NCI-H345 treated with DMSO at 0.1 percent for 48 hours (cell line): ENCODE measurements at regions not wholly inside any gene's neighbourhood (a gene's known extent, or its start where the extent isn't known, plus 50 kb on each side); places are given as distances from the start of the nearest gene placed in this dataset.
"Not testable (repeated sequence)": the region's sequence is repeated elsewhere in the genome, so short reads cannot be mapped to it uniquely, and the experiment has no call there.

Source experiments
- DNase-seq: peaks from one replicate; lab custom pipeline; 2025; ENCODE audit not compliant: unreplicated experiment; lab: John Stamatoyannopoulos, UW

DNA sequence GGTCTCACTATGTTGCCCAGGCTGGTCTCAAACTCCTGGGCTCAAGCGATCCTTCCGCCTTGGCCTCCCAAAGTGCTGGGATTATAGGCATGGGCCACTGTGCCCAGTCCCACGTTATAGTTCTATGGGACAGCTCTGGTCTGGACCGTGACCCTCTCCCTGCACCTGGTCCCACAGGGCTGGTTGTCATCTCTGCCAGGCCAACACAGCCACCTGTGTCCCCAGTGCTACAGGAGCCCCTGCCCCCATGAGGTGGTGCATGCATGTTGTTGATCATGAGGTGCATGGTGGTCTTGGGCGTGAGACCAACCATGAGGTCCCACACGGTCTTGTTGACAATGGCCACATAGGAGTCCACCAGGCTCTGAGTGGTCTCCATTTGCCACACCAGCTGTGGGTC, 51.0 kb upstream of the UBE2Q2 start:
- not testable (repeated sequence) for DNase-seq

DNA sequence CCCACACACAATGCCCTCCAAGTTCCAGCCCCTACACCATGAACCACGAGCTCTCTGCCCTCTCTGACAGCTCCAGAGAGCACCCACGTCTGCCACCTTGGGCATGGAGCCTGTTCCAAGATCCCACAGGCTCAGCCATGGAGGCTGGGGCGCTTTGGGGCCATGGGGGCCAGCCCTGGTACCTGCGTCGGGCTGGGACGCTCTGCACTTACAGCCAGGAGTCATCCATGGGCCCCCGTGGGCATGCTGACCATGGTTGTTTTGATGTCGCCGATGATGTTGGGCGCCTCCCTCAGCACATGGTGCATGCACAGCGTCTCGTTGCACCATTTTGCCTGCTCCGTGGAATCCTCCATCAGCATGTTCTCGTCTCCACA, 51.9 kb upstream of the UBE2Q2 start:
- DNase-seq, result no peak

DNA sequence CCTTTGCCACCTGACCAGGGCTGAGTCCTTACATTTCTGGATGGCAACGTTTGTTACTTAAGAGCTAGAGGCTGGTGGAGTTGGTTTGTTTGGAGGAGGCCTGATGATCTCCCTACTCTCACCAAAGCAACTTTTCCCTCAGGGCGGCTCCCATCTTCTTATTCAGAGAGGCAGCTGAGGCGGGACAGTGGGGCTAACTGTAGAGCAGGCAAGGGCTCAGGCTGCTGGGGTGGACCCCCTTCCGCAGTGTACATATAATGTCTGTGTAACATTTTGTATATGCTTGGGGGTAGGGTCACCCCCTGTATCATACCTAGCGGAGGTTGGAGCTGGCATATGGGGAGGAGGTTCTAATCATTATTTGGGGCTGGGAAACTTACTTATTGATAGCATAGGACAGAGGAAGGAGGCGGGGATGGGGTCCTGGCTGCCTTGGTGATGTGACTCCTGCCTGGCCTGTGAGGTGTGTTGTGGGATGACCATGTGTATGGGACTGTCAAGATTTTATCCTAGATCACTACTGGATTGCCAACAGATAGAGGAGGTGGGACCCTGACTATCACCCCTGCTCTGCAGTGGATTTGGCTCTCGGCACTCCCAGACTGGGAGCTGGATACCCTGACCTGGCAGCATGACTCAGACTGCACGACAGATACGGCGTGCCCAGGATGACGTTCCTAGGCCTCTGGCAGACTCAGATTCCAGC, 52.5 kb upstream of the UBE2Q2 start:
- DNase-seq, result no peak

DNA sequence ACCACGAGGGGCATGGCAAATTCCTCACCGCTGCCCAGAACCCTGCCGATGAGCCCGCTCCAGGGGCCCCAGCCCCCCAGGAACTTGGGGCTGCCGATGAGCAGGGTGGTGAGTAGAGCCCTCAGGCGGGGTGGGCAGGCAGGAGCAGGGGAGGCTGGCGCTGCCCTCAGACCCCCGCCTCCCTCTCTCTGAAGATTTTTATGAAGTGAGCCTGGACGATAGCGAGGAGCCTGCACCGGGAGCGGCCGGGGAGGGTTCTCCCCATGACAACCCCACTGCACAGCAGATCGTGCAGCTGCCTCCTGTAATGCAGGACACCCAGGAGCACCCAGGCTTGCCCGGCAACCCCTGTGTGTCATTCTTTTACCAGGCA, 56.7 kb upstream of the UBE2Q2 start:
- DNase-seq, result no peak

GRCh38 chr15:75785771-75786574, 57.3 kb upstream of the UBE2Q2 start:
- DNase-seq, result peak; percentile 1

DNA sequence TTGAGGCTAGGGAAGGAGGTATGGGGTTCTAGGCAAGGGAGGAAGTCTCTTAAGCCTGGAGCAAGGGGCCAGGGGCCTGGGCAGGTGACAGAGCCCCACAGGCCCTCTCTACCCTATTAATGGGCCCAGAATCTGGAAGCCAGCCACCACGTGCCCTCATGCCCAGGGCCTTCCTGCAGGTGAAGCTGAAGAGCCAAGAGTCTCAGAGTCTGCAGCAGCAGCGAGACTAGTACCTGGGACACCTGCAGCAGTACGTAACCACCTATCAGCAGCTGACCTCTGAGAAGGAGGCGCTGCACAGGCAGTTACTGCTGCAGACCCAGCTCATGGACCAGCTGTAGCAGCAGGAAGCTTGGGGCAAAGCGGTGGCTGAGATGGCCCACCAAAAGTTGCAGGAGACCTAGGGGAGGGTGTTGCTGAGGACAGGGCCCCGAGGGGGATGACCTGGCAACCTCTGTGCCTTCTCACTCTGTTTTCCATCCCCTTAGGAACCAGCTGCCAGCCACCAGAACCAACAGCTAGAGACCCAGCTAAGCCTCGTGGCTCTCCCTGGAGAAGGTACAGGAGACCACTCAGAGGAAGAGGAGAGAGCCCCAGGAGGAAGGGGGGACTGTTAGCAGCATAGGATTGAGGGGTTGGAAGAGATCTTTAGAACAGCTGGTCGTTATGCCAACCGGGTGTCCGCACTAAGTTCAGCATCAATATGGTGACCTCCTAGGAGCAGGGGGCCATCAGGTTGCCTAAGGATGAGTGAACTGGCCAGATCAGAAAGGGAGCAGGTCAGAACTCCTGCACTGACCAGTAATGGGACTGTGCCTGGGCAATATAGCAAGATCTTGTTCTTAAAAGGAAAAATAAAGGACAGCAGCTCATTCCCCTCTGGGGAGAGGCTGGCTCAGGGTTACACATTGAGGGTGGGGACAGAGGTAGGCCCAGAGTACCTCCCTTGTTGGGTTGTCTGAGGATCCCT, 58.5 kb upstream of the UBE2Q2 start:
- not testable (repeated sequence) for DNase-seq

- DNase-seq, result not testable (repeated sequence)
These were observed 59.7 kb upstream of the UBE2Q2 start for GRCh38 chr15:75783566-75783965.

DNA sequence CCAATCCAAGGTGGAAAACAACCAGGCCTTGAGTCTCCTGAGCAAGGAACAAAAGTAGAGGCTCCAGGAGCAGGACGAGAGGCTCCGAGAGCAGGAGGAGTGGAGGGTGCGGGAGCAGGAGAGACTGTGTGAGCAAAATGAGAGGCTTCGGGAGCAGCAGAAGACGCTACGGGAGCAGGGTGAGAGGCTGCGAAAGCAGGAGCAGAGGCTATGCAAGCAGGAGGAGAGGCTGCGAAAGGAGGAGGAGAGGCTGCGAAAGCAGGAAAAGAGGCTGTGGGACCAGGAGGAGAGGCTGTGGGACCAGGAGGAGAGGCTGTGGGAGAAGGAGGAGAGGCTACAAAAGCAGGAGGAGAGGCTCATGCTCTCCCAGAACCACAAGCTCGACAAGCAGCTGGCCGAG, 60.3 kb upstream of the UBE2Q2 start:
- DNase-seq, result no peak

GRCh38 chr15:75780995-75781394, 62.3 kb upstream of the UBE2Q2 start:
- DNase-seq, result not testable (repeated sequence)

- DNase-seq, result no peak
These were observed 63.7 kb upstream of the UBE2Q2 start for GRCh38 chr15:75779504-75779903.

GRCh38 chr15:75776871-75777610, 64.4 kb upstream of the CSPG4 start:
- DNase-seq, result not testable (repeated sequence)

- DNase-seq, result no peak
These were observed 63.4 kb upstream of the CSPG4 start for GRCh38 chr15:75776065-75776423.

- DNase-seq, result no peak
These were observed 62.8 kb upstream of the CSPG4 start for GRCh38 chr15:75775296-75776064.

GRCh38 chr15:75773974-75774373, 61.3 kb upstream of the CSPG4 start:
- DNase-seq, result not testable (repeated sequence)

DNA sequence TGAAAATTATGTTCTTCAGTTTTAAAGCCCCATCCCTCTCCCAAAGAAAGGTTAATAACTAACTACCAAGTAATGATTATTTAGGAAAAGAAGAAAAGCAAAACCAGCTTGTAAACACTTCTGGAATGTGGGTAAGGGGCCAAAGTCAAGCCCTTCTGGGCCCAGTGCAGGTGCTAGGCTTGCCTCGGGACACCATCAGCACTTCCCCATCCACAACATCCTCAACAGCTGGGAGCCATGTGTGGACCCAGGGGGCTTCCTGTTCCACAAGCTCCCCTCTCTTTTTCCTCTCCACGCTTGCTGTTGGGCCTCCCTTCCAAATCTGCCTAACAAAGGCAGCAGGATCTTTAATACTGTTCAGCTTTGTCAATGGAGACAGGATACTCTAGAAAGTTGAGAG, 58.4 kb upstream of the CSPG4 start:
- DNase-seq, result not testable (repeated sequence)

DNA sequence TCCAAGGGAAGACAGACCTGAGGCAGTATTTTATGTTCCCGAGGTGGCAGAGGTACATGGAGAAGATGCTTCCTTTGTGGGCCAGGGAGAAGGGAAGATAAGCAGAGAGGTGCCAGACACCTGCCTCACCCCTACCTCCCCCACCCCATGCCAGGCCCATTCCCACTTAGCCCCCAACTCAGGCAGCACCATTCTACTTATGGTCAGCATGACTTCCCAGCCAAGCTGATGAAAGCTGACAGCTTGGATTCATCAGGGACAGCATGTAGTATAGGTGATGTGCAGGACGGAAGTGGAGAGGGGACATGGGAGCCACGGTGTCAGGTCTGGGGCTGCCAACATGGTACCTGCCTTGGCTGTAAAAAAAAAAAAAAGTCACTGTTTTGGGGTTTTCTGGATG, 57.5 kb upstream of the CSPG4 start:
- no peak for DNase-seq

DNA sequence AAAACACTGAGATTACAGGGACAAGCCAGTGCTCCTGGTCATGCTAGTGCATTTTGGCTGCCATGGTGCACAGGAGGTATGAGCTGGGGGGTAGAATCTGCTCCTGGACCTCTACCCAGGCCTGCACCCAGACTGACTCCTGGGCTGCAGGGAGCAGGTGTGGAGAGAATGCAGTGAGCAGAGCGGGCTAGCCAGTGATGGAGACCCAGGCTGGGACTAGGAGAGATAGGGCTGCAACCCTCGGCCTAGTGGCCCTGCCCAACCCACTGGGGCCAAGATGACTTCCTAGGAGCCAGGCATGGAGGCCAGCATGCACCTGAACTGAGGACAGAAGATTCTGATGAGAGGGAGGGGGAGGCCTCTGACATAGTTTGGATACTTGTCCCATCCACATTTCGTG, 55.9 kb upstream of the CSPG4 start:
- DNase-seq, result not testable (repeated sequence)

DNA sequence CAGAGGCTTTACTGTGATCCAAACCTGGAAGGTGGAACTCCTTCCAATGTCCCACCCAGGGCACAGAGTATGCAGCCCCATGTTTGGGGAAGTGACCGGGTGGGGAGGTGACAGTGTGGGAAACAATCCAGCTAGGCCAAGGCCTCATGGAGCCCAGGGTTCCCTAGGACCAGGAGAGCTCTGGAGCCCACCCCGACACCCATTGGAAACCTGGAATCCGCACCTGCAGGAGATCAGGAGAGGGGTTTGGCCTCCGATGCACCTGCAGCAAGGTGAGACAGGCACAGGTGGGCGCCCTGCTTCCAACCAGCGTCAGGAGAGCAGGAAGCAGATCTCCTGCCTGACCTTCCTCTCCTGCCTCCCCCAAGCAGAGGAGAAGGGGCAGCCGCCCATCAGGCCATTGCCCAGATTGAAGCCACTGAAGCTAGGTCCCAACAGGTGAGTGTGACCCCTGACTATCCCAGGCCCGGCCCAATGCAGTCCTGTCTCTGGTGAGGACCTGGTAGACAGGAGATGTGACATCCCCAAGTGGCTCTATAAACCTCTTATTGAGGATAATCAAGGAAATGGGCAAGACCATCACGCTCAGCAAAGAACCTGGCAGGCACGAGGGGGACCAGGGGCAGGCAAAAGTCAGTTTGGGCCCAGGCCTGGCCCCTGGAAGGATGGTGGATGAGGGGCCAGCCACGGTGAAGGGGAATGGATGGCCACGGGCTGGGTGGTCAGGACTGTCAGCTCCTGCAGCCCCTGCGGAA, 53.1 kb upstream of the CSPG4 start:
- DNase-seq, result not testable (repeated sequence)

DNA sequence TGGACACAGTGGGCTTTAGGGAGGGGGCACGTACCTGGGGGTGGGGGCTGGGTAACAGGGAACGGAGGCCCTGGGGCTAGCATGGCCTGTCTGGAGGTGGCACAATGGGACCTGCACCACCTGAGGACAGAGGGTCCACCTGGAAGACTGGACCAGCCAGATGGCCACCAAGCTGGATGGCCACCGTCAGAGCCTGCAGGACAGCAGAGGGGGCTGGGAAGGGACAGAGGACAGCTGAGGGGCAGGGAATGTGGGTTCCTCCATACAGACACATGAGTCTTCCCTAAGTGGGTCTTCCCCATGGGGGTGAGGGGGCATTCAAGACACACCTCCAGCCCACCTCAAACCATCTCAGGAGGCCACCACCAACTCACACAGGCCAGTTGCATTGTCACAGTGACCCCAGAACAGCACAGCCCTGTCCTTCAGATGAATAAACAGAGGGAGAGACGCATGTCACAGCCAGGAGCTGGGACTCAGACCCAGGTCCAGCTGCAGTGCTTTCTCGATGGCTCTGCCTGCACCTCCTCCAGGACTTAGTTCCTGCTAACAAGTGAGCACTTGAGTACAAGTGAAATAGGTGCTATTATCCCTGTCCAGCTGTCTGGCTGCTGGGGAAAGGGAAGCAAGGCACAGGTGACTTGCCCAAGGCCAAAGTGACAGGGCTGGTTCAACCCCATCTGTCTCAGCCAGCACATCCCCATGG, 52.4 kb upstream of the CSPG4 start:
- DNase-seq, result not testable (repeated sequence)
